ENCODE measurements at regions not wholly inside any gene's neighbourhood (a gene's known extent, or its start where the extent isn't known, plus 50 kb on each side); places are given as distances from the start of the nearest gene placed in this dataset.
"Not testable (repeated sequence)": the region's sequence is repeated elsewhere in the genome, so short reads cannot be mapped to it uniquely, and the experiment has no call there.

DNA sequence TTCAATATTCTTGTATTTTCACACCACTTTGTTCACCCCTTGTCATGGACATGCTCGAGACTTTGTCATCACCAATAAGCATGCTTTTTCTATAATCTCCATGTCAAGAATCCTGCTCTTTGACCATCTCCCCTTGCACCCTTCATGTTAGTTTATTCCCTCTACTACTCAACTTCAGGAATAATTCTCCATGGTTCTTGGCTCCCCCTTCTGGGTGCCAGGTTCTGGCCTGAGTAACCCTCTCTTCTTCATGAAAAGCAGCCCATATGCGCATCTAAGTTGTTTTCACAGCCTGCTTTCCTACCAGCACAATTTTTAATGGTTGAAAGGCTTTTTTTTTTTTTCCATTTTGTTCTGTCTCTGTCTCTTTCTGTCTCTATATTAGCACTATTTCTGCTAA lies 160.7 kb downstream of the LEPR start:
- no peak for DNase-seq (ENCODE audit: low read depth in 2 of 2, low spot score in 1 of 2)

DNA sequence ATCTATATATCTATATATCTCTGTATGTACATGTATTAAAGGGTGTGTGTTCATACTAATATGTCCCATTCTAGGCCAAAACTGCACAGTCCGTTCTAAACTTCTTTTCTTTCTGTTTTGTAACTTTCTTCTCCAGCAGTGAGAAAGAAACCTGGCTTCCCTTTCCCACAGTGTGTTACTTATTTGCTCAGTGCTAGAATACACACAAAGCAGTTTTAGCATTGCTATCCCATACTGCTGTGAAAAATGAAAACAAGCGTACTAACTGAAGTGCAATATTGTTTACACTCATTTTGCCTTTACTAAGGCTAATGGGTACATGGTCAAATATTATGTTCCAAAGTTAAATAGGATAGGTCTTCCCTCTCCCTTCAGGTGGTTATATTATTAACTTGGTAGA lies 163.9 kb downstream of the LEPR start:
- DNase-seq (ENCODE audit: low read depth in 2 of 2, low spot score in 1 of 2): no peak

DNA sequence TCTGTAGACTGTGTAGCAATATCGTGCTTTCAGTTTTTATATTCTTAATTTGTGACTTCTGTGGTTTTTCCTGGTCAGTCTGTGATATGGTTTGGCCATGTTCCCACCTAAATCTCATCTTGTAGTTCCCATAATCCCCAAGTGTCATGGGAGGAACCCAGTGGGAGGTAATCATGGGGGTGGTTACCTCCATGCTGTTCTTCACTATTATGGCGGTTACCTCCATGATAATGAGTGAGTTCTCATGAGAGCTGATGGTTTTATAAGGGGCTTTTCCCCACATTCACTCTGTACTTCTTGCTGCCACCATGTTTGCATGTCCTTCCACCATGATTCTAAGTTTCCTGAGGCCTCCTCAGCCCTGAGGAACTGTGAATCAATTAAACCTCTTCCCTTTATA lies 169.8 kb downstream of the LEPR start:
- DNase-seq (ENCODE audit: low read depth in 2 of 2, low spot score in 1 of 2): no peak

DNA sequence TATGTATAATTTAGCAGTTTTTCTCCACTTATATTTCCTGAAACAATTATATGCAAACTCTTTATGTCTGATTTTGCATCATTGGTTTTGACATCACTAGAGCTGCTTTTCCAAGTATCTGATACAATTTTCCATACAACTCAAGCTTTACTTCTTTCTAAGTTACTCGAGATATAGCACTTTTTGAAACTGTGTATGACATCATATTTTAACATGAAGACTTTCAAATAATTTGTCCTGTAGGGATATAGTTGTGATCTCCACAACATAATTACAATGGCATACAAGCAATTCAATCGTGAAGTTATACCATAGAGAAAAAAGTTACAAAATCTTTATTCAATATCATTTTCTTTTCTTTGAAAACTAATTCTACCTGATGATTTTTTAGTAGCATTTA lies 173.0 kb downstream of the LEPR start:
- no peak for DNase-seq (ENCODE audit: low read depth in 2 of 2, low spot score in 1 of 2)

DNA sequence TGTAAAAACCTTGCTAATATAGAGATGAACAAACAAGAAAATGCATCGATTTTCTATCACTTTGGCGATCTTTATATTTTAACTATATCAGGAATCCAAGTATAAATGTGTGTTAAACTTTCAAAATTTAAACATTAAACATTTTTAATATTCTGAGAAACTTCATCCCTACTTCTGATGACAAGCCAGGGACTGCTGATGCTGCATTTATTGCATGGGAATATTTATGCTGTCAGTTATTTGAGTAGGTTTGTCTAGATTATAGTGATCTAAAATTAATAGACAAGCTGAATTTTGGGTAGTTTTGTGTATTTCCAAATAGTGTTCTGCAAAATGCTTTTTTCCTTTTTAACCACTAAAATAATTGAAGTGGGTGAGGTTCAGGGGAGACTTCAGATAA lies 175.3 kb downstream of the LEPR start:
- no peak for DNase-seq (ENCODE audit: low read depth in 2 of 2, low spot score in 1 of 2)

DNA sequence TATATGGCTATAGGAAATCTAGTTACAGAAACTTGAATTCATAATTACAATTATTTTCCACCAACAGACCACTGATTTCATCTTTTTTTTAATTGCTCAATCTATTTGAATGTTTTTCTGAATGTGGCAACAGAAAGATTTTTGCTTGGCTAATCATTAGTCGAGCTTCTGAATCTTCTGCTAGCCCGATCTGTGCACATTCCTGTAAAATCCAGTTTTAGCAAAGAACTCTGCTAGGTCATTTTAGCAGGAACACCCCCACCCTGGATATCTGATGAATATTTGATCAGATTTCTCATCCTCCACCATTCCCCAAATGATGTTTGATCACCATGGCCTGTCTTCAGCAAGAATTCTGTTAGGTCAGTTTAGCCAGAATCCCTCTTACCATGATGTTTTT lies 176.3 kb downstream of the LEPR start:
- DNase-seq (ENCODE audit: low read depth in 2 of 2, low spot score in 1 of 2): no peak

DNA sequence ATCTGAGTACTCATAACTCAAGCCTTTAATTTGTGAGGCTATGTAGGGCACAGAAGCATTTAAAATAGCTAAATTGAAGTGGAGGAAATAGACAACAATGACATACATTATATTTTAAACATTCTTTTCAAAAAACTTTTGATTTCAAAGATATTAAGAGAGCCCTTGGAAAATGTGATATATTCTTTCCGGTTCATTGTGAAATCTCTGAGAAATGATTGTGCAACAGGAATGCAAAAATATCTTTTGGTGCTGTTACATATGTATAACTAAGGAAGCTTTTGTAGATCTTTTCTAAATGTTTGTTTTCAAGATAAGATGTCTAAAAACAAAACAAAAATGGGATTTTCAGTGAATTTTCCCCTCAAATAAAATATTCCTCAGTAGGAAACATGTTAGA lies 185.2 kb downstream of the LEPR start:
- DNase-seq (ENCODE audit: low read depth in 2 of 2, low spot score in 1 of 2): no peak

DNA sequence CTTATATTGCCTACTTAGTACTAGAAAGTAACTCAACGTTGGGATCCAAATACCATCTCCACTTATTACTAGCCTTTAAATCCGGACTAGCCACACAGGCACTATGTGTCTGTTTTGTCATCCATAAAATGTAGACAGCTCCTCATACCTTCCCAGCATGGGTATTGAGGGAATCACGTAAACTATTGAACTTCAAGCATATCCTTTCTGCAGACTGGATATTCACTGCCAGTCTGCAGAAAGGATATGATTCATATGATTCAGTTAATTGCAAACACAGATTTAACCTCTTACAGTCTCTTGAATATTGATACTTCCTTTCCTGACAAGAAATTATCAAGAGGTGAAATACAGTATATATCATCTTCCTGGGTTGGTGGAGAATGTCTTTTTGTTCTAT lies 186.0 kb downstream of the LEPR start:
- DNase-seq (ENCODE audit: low read depth in 2 of 2, low spot score in 1 of 2): no peak

DNA sequence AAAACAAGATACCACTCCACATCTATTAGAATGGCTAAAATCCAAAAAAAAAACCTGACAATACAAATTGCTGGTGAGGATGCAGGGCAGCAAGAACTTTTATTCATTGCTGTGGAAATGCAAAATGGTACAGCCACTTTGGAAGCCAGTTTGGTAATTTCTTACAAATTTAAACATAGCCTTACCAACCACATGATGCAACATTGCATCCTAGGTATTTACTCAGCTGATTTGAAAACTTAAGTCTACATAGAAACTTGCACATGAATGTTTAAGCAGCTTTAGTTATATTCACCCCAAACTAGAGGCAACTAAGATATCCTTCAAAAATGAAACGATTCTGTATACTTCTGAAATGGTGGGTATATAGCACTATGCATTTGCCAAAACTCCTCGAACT lies 178.8 kb upstream of the PDE4B start:
- no peak for DNase-seq (ENCODE audit: low read depth in 2 of 2, low spot score in 1 of 2)

DNA sequence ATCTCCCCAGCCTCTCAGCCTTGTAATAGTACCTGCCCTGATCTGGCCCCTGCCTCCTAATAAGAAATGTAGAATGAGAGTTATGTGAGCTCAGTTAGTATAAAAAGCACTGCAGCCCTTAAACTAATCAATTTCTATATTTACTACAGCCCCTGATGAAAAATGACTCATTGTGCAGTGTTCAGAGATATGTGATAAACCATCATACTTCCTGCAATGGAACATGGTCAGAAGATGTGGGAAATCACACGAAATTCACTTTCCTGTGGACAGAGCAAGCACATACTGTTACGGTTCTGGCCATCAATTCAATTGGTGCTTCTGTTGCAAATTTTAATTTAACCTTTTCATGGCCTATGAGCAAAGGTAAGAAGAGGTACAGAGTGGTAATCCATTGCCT lies 176.8 kb upstream of the PDE4B start:
- no peak for DNase-seq (ENCODE audit: low read depth in 2 of 2, low spot score in 1 of 2)

DNA sequence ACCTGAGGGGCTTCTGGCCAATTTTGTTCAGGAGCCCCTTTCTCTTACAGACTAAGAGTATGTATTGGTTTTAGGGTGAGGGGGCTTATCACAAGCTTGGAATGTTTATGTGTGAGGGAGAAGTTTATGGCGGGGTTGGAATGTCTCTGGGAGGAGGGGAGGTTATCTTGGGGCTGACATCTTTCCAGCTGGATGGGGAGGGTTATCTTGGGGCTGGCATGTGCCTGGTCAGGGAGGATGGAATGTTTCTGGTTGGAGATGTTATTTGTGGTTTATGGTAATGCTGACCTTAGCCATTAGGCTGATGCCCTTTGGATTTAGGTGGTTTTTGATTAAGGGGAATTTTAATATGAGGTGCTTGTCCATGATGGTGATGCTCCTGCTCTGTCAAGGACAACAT lies 171.0 kb upstream of the PDE4B start:
- DNase-seq (ENCODE audit: low read depth in 2 of 2, low spot score in 1 of 2): not testable (repeated sequence)

DNA sequence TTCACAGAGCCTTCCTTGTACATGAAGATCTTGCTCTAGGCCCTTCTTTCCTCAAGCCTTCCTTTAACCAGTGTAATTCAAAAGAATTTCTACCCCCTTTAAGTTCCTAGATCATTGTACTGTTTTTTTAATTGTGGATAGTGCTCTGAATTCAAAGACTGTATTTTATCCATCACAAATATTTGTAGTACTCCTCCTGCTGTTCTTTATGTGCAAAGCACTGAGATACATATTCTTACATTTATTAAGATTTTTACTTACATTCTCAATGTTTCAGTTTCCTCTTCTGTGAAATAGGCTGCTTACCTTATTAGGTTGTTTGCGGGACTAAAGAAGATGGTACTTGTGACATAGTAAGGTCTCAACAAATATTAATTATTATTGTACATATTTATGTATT lies 168.8 kb upstream of the PDE4B start:
- no peak for DNase-seq (ENCODE audit: low read depth in 2 of 2, low spot score in 1 of 2)

DNA sequence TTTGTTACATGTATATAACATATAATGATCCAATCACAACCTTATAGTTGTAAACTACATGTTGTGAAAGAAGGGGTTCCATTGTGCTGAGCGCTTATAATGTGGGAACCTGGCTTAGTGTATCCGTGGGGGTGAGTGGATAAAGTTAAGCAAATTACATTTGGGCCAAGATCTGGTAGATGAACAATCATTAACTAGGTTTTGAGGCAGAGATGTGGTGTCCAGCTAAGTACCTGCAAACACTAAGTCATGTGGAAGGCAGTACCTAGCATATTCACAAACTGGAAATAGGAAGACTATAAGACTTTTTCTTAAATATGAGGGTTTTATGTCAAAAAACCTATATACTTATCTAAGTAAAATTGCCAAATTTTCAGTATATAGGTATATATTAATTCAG lies 167.2 kb upstream of the PDE4B start:
- DNase-seq (ENCODE audit: low read depth in 2 of 2, low spot score in 1 of 2): no peak

DNA sequence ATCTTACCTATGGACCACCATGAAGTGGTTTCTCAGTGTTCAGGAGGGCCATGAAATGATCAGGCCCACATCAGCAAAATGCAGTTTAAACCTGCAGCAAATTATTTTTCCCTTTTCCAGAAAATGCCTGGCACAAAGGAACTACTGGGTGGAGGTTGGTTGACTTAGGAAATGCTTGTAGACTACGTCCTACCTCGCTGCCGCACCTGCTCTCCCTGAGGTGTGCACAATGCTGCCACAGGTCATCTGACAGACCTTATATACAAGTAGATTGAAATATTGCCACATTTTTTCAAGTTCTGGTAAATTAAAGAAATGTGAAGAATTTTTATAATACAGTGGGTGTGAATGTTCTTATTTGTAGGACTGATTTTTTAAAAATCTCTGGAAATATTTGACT lies 166.7 kb upstream of the PDE4B start:
- no peak for DNase-seq (ENCODE audit: low read depth in 2 of 2, low spot score in 1 of 2)

DNA sequence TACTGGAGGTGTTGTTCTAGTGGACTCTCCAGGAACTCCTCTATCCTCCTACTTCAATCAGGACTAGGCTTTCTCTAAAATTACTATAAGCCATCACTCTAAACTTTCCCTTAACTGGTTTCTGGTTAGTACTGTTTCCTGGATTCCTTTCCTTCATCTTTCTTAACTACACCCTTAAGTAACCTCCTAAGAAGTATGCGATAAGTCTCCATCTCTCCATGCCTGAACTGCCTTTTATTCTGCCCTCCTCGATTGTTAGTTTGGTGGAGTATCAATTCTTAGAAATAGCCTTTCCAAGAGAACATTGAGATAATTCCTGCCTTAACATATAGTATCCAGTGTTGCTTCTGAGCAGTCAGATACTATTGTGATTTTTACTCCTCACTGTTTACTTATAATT lies 162.9 kb upstream of the PDE4B start:
- no peak for DNase-seq (ENCODE audit: low read depth in 2 of 2, low spot score in 1 of 2)

DNA sequence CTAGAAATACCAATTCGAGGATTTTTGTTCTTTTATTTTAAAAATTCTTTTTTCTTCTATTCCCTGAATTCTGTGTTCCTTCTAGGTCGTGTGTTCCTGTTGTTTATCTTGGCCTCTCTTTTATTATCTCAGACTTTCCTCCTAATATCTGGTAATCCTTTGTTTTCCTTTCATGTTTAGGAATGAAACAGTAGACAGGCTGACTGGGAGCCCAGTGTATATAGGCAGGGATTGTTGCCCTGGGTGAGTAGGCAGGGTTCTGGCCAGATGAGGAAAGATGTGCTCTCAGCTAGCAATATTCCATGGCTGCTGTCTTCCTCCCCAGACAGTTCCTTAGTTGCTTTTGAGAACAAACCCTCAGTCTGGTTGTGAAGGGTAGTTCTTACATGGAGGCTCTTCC lies 161.8 kb upstream of the PDE4B start:
- DNase-seq (ENCODE audit: low read depth in 2 of 2, low spot score in 1 of 2): no peak

DNA sequence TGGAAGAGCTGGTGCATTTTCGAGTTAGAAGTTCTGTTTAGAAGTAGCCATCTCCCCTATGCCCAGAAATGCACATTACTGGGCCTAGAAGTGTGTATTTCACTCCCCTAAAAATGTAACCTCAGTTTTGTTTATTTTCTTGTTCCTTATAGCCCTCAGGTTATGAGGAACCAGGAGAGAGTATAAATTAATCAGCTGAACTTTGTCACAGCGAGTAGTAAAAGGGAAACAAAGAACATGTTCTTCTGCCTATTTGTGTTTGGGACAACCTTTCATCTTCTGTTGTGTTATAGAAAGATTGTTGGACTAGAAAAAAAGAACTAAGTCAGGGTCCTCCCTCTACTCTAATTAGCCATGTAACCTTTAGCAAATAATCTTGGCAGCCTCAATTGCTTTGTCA lies 160.5 kb upstream of the PDE4B start:
- no peak for DNase-seq (ENCODE audit: low read depth in 2 of 2, low spot score in 1 of 2)

DNA sequence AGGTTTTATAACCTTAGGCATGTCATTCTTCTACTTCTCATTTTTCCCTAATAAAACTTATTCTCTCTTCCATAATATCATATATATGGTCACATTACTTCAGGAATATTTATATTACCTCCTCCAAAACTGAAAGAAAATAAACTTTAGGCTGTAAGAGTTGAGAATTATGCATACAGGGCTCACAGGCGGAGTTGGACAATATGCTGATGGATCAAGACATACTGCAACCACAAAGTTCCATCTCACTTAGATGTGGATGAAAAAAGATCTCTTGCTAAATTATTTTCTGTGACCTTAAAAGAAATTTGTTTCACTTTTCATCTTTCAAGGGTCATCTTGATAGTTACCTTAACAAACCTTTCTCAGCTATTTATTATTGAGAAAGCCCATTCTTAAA lies 152.6 kb upstream of the PDE4B start:
- no peak for DNase-seq (ENCODE audit: low read depth in 2 of 2, low spot score in 1 of 2)

DNA sequence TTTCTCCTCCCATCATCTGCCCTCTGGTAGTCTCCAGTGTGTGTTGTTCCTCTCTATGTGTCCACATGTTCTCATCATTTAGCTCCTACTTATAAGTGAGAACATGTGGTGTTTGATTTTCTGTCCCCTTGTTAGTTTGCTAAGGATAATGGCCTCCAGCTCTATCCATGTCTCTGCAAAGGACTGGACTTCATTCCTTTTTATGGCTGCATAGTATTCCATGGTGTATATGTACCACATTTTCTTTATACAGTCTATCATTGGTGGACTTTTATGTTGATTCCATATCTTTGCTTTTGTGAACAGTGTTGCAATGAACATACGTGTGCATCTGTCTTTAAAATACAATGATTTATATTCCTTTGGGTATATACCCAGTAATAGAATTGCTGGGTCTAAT lies 143.5 kb upstream of the PDE4B start:
- not testable (repeated sequence) for DNase-seq (ENCODE audit: low read depth in 2 of 2, low spot score in 1 of 2)

DNA sequence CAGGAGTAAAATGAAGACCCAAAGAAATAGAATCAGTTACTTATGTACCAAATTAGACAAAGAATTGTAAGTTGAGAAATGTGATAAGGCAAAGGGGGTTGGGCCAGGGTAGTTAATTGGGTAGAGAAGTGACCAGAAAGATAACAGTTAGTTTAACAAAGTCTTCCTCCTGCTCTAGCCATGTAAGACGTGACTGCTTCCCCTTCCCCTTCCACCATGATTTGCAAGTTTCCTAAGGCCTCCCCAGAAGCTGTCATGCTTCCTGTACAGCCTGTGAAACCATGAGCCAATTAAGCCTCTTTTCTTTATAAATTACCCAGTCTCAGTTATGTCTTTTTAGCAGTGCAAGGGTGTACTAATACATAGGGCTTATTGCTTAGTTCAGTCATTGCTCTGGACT lies 142.0 kb upstream of the PDE4B start:
- DNase-seq (ENCODE audit: low read depth in 2 of 2, low spot score in 1 of 2): no peak

DNA sequence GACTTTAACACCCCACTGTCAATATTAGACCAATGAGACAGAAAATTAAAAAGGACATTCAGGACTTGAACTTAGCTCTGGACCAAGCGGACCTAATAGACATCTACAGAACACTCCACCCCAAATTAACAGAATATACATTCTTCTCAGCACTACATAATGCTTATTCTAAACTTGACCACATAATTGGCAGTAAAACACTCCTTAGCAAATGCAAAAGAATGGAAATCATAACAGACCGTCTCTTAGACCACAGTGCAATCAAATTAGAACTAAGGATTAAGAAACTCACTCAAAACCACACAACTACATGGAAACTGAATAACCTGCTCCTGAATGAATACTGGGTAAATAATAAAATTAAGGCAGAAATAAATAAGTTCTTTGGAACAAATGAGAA lies 138.2 kb upstream of the PDE4B start:
- DNase-seq (ENCODE audit: low read depth in 2 of 2, low spot score in 1 of 2): not testable (repeated sequence)

DNA sequence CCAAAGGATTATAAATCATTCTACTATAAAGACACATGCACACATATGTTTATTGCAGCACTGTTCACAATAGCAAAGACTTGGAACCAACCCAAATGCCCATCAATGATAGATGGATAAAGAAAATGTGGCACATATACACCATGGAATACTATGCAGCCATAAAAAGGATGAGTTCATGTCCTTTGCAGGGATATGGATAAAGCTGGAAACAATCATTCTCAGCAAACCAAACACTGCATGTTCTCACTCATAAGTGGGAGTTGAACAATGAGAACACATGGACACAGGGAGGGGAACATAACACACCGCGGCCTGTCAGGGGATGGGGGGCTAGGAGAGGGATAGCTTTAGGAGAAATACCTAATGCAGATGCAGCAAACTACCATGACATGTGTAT lies 135.1 kb upstream of the PDE4B start:
- not testable (repeated sequence) for DNase-seq (ENCODE audit: low read depth in 2 of 2, low spot score in 1 of 2)

DNA sequence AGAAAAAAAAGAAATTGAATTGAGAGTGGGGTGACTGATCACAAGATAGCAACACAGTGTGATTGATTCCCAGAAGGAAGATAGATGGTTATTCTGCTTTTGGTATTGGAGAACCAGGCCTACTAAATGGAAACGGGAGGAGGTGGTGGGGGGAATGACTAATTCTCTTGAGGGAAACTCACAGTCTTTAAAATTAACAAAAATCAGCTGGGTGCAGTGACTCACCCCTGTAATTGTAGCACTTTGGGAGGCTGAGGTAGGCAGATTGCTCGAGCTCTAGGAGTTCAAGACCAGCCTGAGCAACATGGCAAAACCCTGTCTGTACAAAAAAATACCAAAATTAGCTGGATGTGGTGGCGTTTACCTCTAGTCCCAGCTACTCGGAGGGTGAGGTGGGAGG lies 134.6 kb upstream of the PDE4B start:
- no peak for DNase-seq (ENCODE audit: low read depth in 2 of 2, low spot score in 1 of 2)

DNA sequence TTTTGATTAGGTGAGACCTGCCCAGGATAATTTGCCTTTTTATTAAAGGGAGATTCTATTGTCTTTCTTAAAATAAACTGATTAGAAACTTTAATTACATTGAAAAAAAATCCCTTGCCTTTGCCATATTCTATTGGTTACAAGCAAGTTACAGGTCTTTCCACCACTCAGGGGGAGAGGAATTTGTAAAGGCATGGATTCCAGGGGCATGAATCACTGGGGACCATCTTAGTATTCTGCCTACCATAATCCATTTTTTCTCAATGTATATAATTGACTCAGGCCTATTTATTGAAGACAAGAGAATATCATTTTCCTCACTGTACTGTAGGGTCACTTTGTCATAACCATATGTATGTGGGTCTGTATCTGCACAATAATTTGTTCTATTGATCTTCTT lies 124.3 kb upstream of the PDE4B start:
- DNase-seq (ENCODE audit: low read depth in 2 of 2, low spot score in 1 of 2): no peak

All from stimulated activated CD8-positive, alpha-beta memory T cell treated with anti-CD3 and anti-CD28 coated beads, Interleukin-4, amount 100 ng/mL, for 1 hour (primary cell).